HEK293 (cell line): ENCODE measurements at regions not wholly inside any gene's neighbourhood (a gene's known extent, or its start where the extent isn't known, plus 50 kb on each side); places are given as distances from the start of the nearest gene placed in this dataset.

Experiments used
- CTCF ChIA-PET: fragments of 350-600 bp; formaldehyde crosslinking; extraction: SDS; loops from one replicate; lab custom pipeline; 2021; ENCODE audit warnings: antibody characterized with exemption; lab: Yijun Ruan, JAX
- POLR2A ChIA-PET: fragments of 300-600 bp; formaldehyde crosslinking; extraction: SDS; loops from one replicate; lab custom pipeline; 2020; ENCODE audit warnings: antibody characterized with exemption, inconsistent platforms; lab: Yijun Ruan, JAX
- H3K27ac ChIP-seq: fragments of 200-500 bp; sonication (Bioruptor generic); 2 replicates; pipeline ENCODE4 v1.5.1; 2014; ENCODE audit warnings: low read depth, low read length, control low read depth, inconsistent platforms; ENCODE audit errors: extremely low read depth
- H3K36me3 ChIP-seq, 2 experiments: fragments of 200-500 bp in 1 of 2; sonication (Bioruptor generic) in 1 of 2; 1 replicate in 1 of 2; 2 replicates in 1 of 2; pipeline ENCODE4 v1.5.1; 2014 to 2017; ENCODE audit warnings: inconsistent platforms in 2 of 2, low read length in 2 of 2; ENCODE audit not compliant: control insufficient read depth in 2 of 2, insufficient read depth in 1 of 2
- H3K4me1 ChIP-seq: fragments of 200-500 bp; sonication (Bioruptor generic); 2 replicates; pipeline ENCODE4 v1.5.1; 2014; ENCODE audit warnings: mild to moderate bottlenecking, low read length, inconsistent platforms; ENCODE audit not compliant: control insufficient read depth, insufficient read depth
- H3K4me3 ChIP-seq: 2 replicates; pipeline ENCODE4 v1.5.1; 2011; ENCODE audit warnings: low read depth, mild to moderate bottlenecking, control low read depth, low read length, moderate library complexity
- H3K9me3 ChIP-seq: fragments of 200-500 bp; sonication (Bioruptor generic); 2 replicates; pipeline ENCODE4 v1.5.1; 2014; ENCODE audit warnings: low read depth, low read length, inconsistent platforms; ENCODE audit not compliant: control insufficient read depth, insufficient read depth
- ATF2 ChIP-seq: fragments of 450-650 bp; formaldehyde crosslinking; IDR thresholded peaks from 2 replicates; pipeline ENCODE4 v1.5.1; 2016; ENCODE audit warnings: missing biosample characterization, missing genetic modification characterization, low read depth
- BCL6B ChIP-seq: fragments of 450-650 bp; formaldehyde crosslinking; IDR thresholded peaks from 2 replicates; pipeline ENCODE4 v1.5.1; 2017; ENCODE audit warnings: missing biosample characterization, missing genetic modification characterization
- HOXD13 ChIP-seq: sonication (generic); formaldehyde crosslinking; IDR thresholded peaks from 2 replicates; pipeline ENCODE4 v1.8.0; 2022; ENCODE audit warnings: missing genetic modification reagents, borderline replicate concordance
- RBAK ChIP-seq: fragments of 450-650 bp; formaldehyde crosslinking; IDR thresholded peaks from 2 replicates; pipeline ENCODE4 v1.5.1; 2016; ENCODE audit warnings: missing biosample characterization, missing genetic modification characterization
- REST ChIP-seq: fragments of 450-650 bp; formaldehyde crosslinking; IDR thresholded peaks from 2 replicates; pipeline ENCODE4 v1.5.1; 2016; ENCODE audit warnings: missing biosample characterization, missing genetic modification characterization
- SP3 ChIP-seq: fragments of 450-650 bp; formaldehyde crosslinking; IDR thresholded peaks from 2 replicates; pipeline ENCODE4 v1.5.1; 2016; ENCODE audit warnings: missing biosample characterization, missing genetic modification characterization
- SP7 ChIP-seq: fragments of 450-650 bp; formaldehyde crosslinking; IDR thresholded peaks from 2 replicates; pipeline ENCODE4 v1.5.1; 2016; ENCODE audit warnings: missing biosample characterization, missing genetic modification characterization
- YY2 ChIP-seq: fragments of 450-650 bp; formaldehyde crosslinking; IDR thresholded peaks from 2 replicates; pipeline ENCODE4 v1.5.1; 2016; ENCODE audit warnings: missing biosample characterization, missing genetic modification characterization
- ZBTB44 ChIP-seq: fragments of 450-650 bp; IDR thresholded peaks from 2 replicates; pipeline ENCODE4 v1.5.1; 2018; ENCODE audit warnings: missing biosample characterization, mild to moderate bottlenecking, missing genetic modification characterization
- ZBTB8A ChIP-seq: fragments of 450-650 bp; formaldehyde crosslinking; IDR thresholded peaks from 2 replicates; pipeline ENCODE4 v1.5.1; 2016; ENCODE audit warnings: missing biosample characterization, missing genetic modification characterization
- ZNF2 ChIP-seq: fragments of 450-650 bp; formaldehyde crosslinking; IDR thresholded peaks from 2 replicates; pipeline ENCODE4 v1.5.1; 2016; ENCODE audit warnings: missing biosample characterization, missing genetic modification characterization
- ZNF335 ChIP-seq: fragments of 450-650 bp; formaldehyde crosslinking; conservative IDR thresholded peaks from 2 replicates; pipeline ENCODE4 v1.5.1; 2016; ENCODE audit warnings: missing biosample characterization, missing genetic modification characterization
- ZNF362 ChIP-seq: fragments of 450-650 bp; formaldehyde crosslinking; IDR thresholded peaks from 2 replicates; pipeline ENCODE4 v1.5.1; 2016; ENCODE audit warnings: missing biosample characterization, missing genetic modification characterization
- ZNF423 ChIP-seq: fragments of 450-650 bp; formaldehyde crosslinking; IDR thresholded peaks from 2 replicates; pipeline ENCODE4 v1.5.1; 2016; ENCODE audit warnings: missing biosample characterization, missing genetic modification characterization
- ZNF529 ChIP-seq: fragments of 450-650 bp; formaldehyde crosslinking; IDR thresholded peaks from 2 replicates; pipeline ENCODE4 v1.5.1; 2017; ENCODE audit warnings: missing genetic modification characterization, missing biosample characterization; ENCODE audit not compliant: insufficient replicate concordance
- ZNF530 ChIP-seq: fragments of 450-650 bp; formaldehyde crosslinking; IDR thresholded peaks from 2 replicates; pipeline ENCODE4 v1.5.1; 2016; ENCODE audit warnings: low read depth, missing biosample characterization, missing genetic modification characterization
- ZNF677 ChIP-seq: fragments of 450-650 bp; IDR thresholded peaks from 2 replicates; pipeline ENCODE4 v1.5.0; 2018; ENCODE audit warnings: missing biosample characterization, mild to moderate bottlenecking, missing genetic modification characterization, moderate library complexity
- ZNF707 ChIP-seq: fragments of 450-650 bp; formaldehyde crosslinking; IDR thresholded peaks from 2 replicates; pipeline ENCODE4 v1.5.1; 2016; ENCODE audit warnings: missing biosample characterization, missing genetic modification characterization
- ZSCAN30 ChIP-seq: fragments of 450-650 bp; IDR thresholded peaks from 2 replicates; pipeline ENCODE4 v1.5.1; 2018; ENCODE audit warnings: missing biosample characterization, mild to moderate bottlenecking, missing genetic modification characterization, moderate library complexity

GRCh38 chr11:128372977-128373376 lies 214.4 kb downstream of the ETS1 start:
- POLR2A ChIA-PET, result no interaction called here
- CTCF ChIA-PET, result interaction anchor here (1.7 kb wide), 1 partner anchor 11 kb away, joined by 6 read pairs; no protein-coding TSS in a partner anchor
- no peak overlapping the region for H3K4me3 ChIP-seq
- no peaks in the 10 kb centered on the region for H3K9me3 ChIP-seq
- no peak overlapping the region for H3K27ac ChIP-seq
- no peaks in the 10 kb centered on the region for H3K4me1 ChIP-seq
- H3K36me3 ChIP-seq, result no peaks in the 10 kb centered on the region
- no peak for TF ChIP-seq ZNF529
- TF ChIP-seq ZNF707, result no peak

- Histone ChIP-seq H3K27ac (no peak overlapping the region), H3K9me3 (no peaks in the 10 kb centered on the region), H3K4me3 (no peak overlapping the region), H3K4me1 (no peaks in the 10 kb centered on the region), H3K36me3 (no peaks in the 10 kb centered on the region)
- CTCF ChIA-PET, result no interaction called here
- TF ChIP-seq ZNF677 (tag by site-specific recombination), result no peak
- TF ChIP-seq ZSCAN30 (tag by site-specific recombination), result no peak
- no peak for TF ChIP-seq ZBTB44 (tag by site-specific recombination)
- TF ChIP-seq ZNF362, result no peak
- TF ChIP-seq SP3, result no peak
- POLR2A ChIA-PET, result no interaction called here
Measured at GRCh38 chr11:128367573-128367972, 219.8 kb downstream of the ETS1 start.

- H3K27ac ChIP-seq, result no peak overlapping the region
- ChIA-PET CTCF (no interaction called here), POLR2A (no interaction called here)
- H3K4me3 ChIP-seq, result no peak overlapping the region
- H3K36me3 ChIP-seq, result no peaks in the 10 kb centered on the region
- no peaks in the 10 kb centered on the region for H3K4me1 ChIP-seq
- TF ChIP-seq ZNF423 (tag by site-specific recombination) (no peak), REST (tag by site-specific recombination) (peak; percentile 92), ZNF2 (tag by site-specific recombination) (no peak), SP3 (no peak)
- no peaks in the 10 kb centered on the region for H3K9me3 ChIP-seq
Measured at GRCh38 chr11:128365044-128365443, 222.3 kb downstream of the ETS1 start.

- Histone ChIP-seq H3K9me3 (no peaks in the 10 kb centered on the region), H3K4me1 (no peaks in the 10 kb centered on the region), H3K27ac (peak overlapping the region; percentile 40; the same call in 1 of the 2 replicates), H3K36me3 (no peaks in the 10 kb centered on the region), H3K4me3 (no peak overlapping the region)
- CTCF ChIA-PET, result interaction anchor here (0.7 to 1.7 kb wide), 3 partner anchors 11 to 268 kb away, joined by 3 to 6 read pairs (median 4); no protein-coding TSS in a partner anchor
- POLR2A ChIA-PET, result interaction anchor here (0.6 to 0.9 kb wide), 3 partner anchors 27 to 1641 kb away, joined by 3 to 5 read pairs (median 3); partner anchors contain the start of gene PRDM10
- TF ChIP-seq YY2 (tag by site-specific recombination) (peak; percentile 62; the same call in 1 of the 2 replicates), ZBTB8A (tag by site-specific recombination) (peak; percentile 50), ZNF335 (tag by site-specific recombination) (peak; percentile 58), BCL6B (tag by site-specific recombination) (peak; percentile 9; the same call in 1 of the 2 replicates), HOXD13 (CRISPR knock-in tag) (0 out of 2 replicates have a peak, but pooled peaks have one; percentile 42), SP7 (tag by site-specific recombination) (peak; percentile 79), ATF2 (tag by site-specific recombination) (no peak), RBAK (no peak), ZNF530 (tag by site-specific recombination) (no peak)
Measured at GRCh38 chr11:128361451-128362020, 225.8 kb downstream of the ETS1 start.
